SK-N-SH treated with all-trans-retinoic acid at 6 μM for 48 hours (cell line): ENCODE measurements at regions not wholly inside any gene's neighbourhood (a gene's known extent, or its start where the extent isn't known, plus 50 kb on each side); places are given as distances from the start of the nearest gene placed in this dataset.

Source experiments
- ARNTL ChIP-seq: fragments of 450-650 bp; formaldehyde crosslinking; IDR thresholded peaks from 2 replicates; pipeline ENCODE4 v1.5.0; 2020; ENCODE audit warnings: low read depth, mild to moderate bottlenecking, moderate library complexity, borderline replicate concordance
- CSDC2 ChIP-seq: fragments of 250-450 bp; sonication (Bioruptor Pico); IDR thresholded peaks from 2 replicates; pipeline ENCODE4 v1.5.0; 2020; ENCODE audit warnings: mild to moderate bottlenecking, moderate library complexity
- ESRRG ChIP-seq: fragments of 250-450 bp; sonication (Bioruptor Pico); IDR thresholded peaks from 2 replicates; pipeline ENCODE4 v1.6.1; 2021; ENCODE audit warnings: mild to moderate bottlenecking
- ISL1 ChIP-seq: fragments of 250-450 bp; sonication (Bioruptor Pico); IDR thresholded peaks from 2 replicates; pipeline ENCODE4 v2.1.2; 2022; ENCODE audit warnings: mild to moderate bottlenecking, moderate library complexity
- PPARA ChIP-seq: fragments of 250-450 bp; sonication (Bioruptor Pico); IDR thresholded peaks from 2 replicates; pipeline ENCODE4 v1.5.0; 2020; ENCODE audit warnings: mild to moderate bottlenecking, borderline replicate concordance
- RARB ChIP-seq: fragments of 250-450 bp; sonication (Bioruptor Pico); IDR thresholded peaks from 2 replicates; pipeline ENCODE4 v1.8.0; 2021; ENCODE audit warnings: mild to moderate bottlenecking, moderate library complexity
- SNAI2 ChIP-seq: fragments of 250-450 bp; sonication (Bioruptor Pico); IDR thresholded peaks from 2 replicates; pipeline ENCODE4 v1.5.0; 2020; ENCODE audit warnings: mild to moderate bottlenecking, moderate library complexity
- TCF4 ChIP-seq: fragments of 250-450 bp; sonication (Bioruptor Pico); IDR thresholded peaks from 2 replicates; pipeline ENCODE4 v1.8.0; 2021; ENCODE audit warnings: mild to moderate bottlenecking, moderate library complexity, borderline replicate concordance
- ZC3H10 ChIP-seq: fragments of 250-450 bp; sonication (Bioruptor Pico); IDR thresholded peaks from 2 replicates; pipeline ENCODE4 v1.5.1; 2021; ENCODE audit warnings: mild to moderate bottlenecking, moderate library complexity
- ZFP3 ChIP-seq: fragments of 250-450 bp; sonication (Bioruptor Pico); IDR thresholded peaks from 2 replicates; pipeline ENCODE4 v1.5.0; 2020; ENCODE audit warnings: mild to moderate bottlenecking, moderate library complexity
- ZNF70 ChIP-seq: fragments of 450-650 bp; formaldehyde crosslinking; IDR thresholded peaks from 2 replicates; pipeline ENCODE4 v1.5.0; 2020; ENCODE audit warnings: mild to moderate bottlenecking, moderate library complexity
- TF ChIP-seq, protein P1 (sequence below): fragments of 250-450 bp; sonication (Bioruptor Pico); IDR thresholded peaks from 2 replicates; pipeline ENCODE4 v1.8.0; 2021; ENCODE audit warnings: low read depth, mild to moderate bottlenecking, moderate library complexity, borderline replicate concordance
- TF ChIP-seq, protein P2 (sequence below): fragments of 250-450 bp; sonication (Bioruptor Pico); IDR thresholded peaks from 2 replicates; pipeline ENCODE4 v1.5.1; 2021; ENCODE audit warnings: mild to moderate bottlenecking, moderate library complexity
- TF ChIP-seq, protein P3 (sequence below): fragments of 250-450 bp; sonication (Bioruptor Pico); IDR thresholded peaks from 2 replicates; pipeline ENCODE4 v1.8.0; 2020; ENCODE audit warnings: mild to moderate bottlenecking, moderate library complexity, borderline replicate concordance

DNA sequence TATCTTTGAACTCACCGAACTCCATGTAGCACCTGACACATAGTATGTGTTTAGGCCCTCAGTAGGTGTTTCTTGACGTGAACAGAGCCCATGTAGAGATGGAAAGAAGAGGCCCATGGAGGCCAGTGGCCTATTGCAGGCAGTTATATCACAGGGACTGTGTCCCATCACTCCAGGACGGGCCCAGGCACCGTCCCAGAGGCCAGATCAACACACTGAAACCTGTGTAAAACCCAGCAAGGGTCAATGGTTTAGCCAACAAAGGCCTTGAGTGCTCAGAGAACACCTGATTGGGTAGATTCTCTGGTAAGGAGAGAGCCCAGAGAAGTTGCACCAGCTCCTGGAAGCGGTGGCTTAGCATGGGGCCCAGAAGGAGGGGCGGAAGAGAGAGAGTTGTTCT lies 82.8 kb downstream of the INHBB start:
- TF ChIP-seq ZFP3 (no peak), CSDC2 (CRISPR knock-in tag) (no peak), ZNF70 (CRISPR knock-in tag) (no peak), TCF4 (CRISPR knock-in tag) (no peak), ARNTL (no peak), RARB (no peak), SNAI2 (CRISPR knock-in tag) (no peak), ZC3H10 (CRISPR knock-in tag) (no peak), ESRRG (CRISPR knock-in tag) (no peak), ISL1 (no peak), PPARA (CRISPR knock-in tag) (no peak)
- TF ChIP-seq, protein P1, sequence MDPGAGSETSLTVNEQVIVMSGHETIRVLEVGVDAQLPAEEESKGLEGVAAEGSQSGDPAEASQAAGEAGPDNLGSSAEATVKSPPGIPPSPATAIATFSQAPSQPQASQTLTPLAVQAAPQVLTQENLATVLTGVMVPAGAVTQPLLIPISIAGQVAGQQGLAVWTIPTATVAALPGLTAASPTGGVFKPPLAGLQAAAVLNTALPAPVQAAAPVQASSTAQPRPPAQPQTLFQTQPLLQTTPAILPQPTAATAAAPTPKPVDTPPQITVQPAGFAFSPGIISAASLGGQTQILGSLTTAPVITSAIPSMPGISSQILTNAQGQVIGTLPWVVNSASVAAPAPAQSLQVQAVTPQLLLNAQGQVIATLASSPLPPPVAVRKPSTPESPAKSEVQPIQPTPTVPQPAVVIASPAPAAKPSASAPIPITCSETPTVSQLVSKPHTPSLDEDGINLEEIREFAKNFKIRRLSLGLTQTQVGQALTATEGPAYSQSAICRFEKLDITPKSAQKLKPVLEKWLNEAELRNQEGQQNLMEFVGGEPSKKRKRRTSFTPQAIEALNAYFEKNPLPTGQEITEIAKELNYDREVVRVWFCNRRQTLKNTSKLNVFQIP (CRISPR knock-in tag) = no peak
- TF ChIP-seq, protein P2, sequence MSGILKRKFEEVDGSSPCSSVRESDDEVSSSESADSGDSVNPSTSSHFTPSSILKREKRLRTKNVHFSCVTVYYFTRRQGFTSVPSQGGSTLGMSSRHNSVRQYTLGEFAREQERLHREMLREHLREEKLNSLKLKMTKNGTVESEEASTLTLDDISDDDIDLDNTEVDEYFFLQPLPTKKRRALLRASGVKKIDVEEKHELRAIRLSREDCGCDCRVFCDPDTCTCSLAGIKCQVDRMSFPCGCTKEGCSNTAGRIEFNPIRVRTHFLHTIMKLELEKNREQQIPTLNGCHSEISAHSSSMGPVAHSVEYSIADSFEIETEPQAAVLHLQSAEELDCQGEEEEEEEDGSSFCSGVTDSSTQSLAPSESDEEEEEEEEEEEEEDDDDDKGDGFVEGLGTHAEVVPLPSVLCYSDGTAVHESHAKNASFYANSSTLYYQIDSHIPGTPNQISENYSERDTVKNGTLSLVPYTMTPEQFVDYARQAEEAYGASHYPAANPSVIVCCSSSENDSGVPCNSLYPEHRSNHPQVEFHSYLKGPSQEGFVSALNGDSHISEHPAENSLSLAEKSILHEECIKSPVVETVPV (CRISPR knock-in tag) = no peak
- TF ChIP-seq, protein P3, sequence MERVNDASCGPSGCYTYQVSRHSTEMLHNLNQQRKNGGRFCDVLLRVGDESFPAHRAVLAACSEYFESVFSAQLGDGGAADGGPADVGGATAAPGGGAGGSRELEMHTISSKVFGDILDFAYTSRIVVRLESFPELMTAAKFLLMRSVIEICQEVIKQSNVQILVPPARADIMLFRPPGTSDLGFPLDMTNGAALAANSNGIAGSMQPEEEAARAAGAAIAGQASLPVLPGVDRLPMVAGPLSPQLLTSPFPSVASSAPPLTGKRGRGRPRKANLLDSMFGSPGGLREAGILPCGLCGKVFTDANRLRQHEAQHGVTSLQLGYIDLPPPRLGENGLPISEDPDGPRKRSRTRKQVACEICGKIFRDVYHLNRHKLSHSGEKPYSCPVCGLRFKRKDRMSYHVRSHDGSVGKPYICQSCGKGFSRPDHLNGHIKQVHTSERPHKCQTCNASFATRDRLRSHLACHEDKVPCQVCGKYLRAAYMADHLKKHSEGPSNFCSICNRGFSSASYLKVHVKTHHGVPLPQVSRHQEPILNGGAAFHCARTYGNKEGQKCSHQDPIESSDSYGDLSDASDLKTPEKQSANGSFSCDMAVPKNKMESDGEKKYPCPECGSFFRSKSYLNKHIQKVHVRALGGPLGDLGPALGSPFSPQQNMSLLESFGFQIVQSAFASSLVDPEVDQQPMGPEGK (CRISPR knock-in tag) = no peak
